ENCODE measurements at regions not wholly inside any gene's neighbourhood (a gene's known extent, or its start where the extent isn't known, plus 50 kb on each side); places are given as distances from the start of the nearest gene placed in this dataset.

DNA sequence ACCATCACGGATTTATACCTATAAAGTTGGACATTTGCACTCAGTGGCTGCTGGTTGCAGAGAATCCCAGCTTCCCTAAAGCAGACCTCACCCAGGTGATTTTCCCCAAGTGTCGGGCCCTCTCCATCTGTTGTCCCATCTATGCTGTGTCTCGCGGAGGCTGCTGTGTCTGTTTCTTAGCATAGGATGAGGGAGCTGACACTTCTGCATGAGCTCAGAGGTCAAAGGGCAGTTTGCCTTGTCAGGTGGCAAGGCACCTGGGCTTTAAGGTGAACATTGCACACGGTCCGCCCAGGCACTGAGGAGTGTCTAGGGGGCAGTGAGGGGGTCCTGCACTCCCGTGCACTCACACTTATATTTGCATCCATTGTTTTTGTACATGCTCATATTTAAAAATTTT, 151.6 kb downstream of the ZIC5 start:
- no peak overlapping the region for H3K4me3 ChIP-seq (replicated peaks; ENCODE audit: low read depth, low read length)
- TF ChIP-seq CTCF (IDR thresholded peaks at IDR 0.05; ENCODE audit: low read depth, low read length, missing control alignments): no peak
- DNase-seq (ENCODE audit: extremely low read depth, low read depth): no peak

DNA sequence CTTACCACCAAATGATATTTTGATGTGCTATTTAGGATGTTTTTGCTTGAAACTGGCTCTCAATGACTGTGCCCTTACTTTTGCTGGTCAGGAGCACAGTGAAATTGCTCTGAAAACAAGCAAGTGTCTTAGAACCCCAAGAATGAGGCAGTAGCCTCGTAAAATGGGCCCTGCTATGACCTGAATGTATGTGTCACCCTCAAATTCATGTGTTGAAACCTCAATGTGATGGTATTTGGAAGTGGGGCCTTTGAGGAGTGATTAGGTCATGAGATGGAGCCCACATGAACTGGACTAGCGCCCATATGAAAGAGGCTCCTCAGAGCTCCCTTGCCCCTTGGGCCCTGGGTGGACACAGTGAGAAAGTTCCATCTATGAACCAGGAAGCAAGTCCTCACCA, 155.2 kb downstream of the ZIC5 start:
- no peak for DNase-seq (ENCODE audit: extremely low read depth, low read depth)
- TF ChIP-seq CTCF (IDR thresholded peaks at IDR 0.05; ENCODE audit: low read depth, low read length, missing control alignments): no peak
- no peak overlapping the region for H3K4me3 ChIP-seq (replicated peaks; ENCODE audit: low read depth, low read length)

- TF ChIP-seq CTCF (IDR thresholded peaks at IDR 0.05; ENCODE audit: low read depth, low read length, missing control alignments): no peak
- no peak for DNase-seq (ENCODE audit: extremely low read depth, low read depth)
- H3K4me3 ChIP-seq (replicated peaks; ENCODE audit: low read depth, low read length): no peak overlapping the region
Measured at GRCh38 chr13:99813336-99814095, 158.1 kb downstream of the ZIC5 start.

DNA sequence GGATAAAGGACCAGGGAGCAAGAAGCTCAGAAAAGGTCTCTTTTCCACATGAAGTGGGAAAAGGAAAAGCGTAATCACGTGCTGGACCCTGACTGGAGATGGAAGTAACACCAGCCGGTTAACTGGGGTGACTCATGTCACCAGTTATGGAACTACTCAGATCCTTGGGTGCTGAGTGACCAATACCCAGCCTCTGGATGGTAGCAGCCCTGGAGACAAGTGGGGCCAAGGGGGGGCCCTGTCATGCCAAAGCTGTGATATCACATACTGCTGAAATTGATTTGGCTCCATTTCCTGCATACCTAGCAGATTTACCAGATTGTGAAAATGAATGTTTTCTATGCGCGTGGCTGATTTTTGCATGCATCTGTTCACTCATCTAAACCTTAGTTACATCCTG, 158.9 kb downstream of the ZIC5 start:
- no peak overlapping the region for H3K4me3 ChIP-seq (replicated peaks; ENCODE audit: low read depth, low read length)
- DNase-seq (ENCODE audit: extremely low read depth, low read depth): no peak
- TF ChIP-seq CTCF (IDR thresholded peaks at IDR 0.05; ENCODE audit: low read depth, low read length, missing control alignments): no peak

DNA sequence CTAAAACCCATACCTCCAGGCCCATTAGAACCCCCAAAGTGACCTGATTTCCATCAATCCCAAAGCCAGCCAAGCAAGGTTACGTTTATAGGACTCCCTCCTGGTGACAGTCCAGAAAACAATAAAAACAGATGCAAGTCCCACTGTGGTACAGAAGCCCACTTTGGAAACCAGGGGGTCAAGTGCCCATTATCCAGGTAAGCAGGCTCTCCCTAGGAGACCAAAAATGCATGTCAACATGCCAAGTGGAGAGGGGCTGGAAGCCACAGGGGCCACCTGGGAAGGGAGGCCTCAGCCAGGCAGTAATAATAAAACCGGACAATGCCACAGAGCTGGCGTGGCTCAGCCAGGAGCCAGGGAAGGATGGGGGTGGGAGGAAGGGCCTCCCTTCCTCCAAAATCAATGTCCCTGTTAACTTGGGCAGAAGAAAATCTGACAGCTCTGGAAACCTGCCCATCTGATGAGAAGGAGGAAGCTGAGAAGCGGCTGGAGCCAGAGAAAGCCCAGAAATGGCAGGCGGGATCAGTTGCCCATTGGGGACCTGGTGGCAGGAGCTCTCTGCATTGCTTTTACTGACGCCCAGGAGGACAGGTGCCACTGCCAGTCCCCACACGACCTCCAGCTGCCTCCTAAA, 160.4 kb downstream of the ZIC5 start:
- H3K4me3 ChIP-seq (replicated peaks; ENCODE audit: low read depth, low read length): no peak overlapping the region
- no peak for DNase-seq (ENCODE audit: extremely low read depth, low read depth)
- no peak for TF ChIP-seq CTCF (IDR thresholded peaks at IDR 0.05; ENCODE audit: low read depth, low read length, missing control alignments)

DNA sequence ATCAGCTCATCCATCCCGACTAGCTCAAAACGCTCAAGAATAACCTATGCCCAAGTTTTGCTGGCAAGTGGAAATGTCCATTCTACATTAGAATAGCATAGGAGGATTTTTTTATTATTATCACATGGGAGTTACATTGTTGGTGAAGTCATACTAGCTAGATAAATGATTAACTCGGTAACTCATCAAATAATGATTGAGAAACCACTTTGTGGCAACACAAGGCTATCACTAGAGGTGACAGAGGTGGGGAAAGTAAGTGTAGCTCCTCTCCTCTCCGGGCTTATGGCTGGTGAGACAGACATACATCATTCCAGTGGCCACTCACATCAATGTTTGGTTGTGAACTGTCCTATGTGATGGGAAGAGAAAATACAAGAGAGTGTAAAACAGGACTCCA, 161.6 kb downstream of the ZIC5 start:
- no peak overlapping the region for H3K4me3 ChIP-seq (replicated peaks; ENCODE audit: low read depth, low read length)
- DNase-seq (ENCODE audit: extremely low read depth, low read depth): no peak
- TF ChIP-seq CTCF (IDR thresholded peaks at IDR 0.05; ENCODE audit: low read depth, low read length, missing control alignments): no peak

All from HFF-Myc (cell line).